GM18870 (cell line): ENCODE measurements at regions not wholly inside any gene's neighbourhood (a gene's known extent, or its start where the extent isn't known, plus 50 kb on each side); places are given as distances from the start of the nearest gene placed in this dataset.

ENCODE experiments used
- ATAC-seq: cut with Tn5 transposase; IDR thresholded peaks from one replicate; pipeline ENCODE4 v1.9.1; 2021; ENCODE audit warnings: moderate library complexity; ENCODE audit not compliant: unreplicated experiment

GRCh38 chr2:220876080-220876824 lies 695.9 kb downstream of the EPHA4 start:
- no peak for ATAC-seq

GRCh38 chr2:220877491-220877890 lies 694.6 kb downstream of the EPHA4 start:
- ATAC-seq = no peak

GRCh38 chr2:220877897-220878296 lies 694.2 kb downstream of the EPHA4 start:
- ATAC-seq = no peak

DNA sequence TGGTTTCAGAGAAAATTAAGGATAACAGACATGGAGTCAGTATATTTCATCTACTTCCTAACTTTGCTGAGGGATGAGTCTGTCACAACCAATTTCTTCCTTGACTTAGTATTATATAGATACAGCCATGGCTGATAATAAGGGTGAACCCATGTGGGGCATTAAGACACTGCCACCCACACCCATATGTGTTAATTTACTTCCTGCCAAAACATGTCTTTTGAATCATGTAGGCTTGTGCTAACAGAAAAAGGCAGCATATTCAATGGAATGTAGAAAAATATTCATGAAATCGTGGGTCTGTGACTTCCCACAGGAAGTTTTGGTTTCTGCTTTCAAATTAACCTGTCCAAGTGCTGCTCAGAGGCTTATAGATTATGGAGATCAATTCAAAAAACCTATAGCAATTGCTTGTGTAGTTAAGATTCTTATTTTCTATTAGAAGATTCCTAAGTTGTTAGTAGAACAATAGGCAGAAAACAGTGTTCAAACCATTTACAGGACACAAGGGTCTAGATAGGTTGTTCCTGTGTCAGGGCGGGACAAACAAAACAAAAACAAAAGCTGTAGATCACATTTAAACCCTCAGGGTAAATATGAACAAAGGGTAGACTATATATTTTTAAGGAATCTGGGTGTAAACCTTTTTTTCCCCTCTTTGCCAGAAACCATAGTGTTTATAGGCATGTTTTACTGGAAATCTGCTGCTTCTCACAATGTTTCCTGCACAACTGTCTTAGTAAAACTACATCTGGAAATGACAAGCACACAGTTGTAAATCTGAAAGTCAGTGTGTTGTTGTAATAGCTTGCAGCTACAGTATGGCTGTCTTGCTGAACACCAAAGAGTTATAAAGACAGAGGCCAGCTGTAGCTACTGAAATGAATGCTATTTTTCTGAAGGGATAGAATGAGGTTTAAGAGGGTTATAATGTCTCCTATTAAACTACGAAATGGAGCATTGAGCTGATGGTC lies 691.2 kb downstream of the EPHA4 start:
- ATAC-seq = no peak

GRCh38 chr2:220882507-220882906 lies 689.6 kb downstream of the EPHA4 start:
- ATAC-seq = no peak

- no peak for ATAC-seq
Measured at GRCh38 chr2:220885593-220885992, 686.5 kb downstream of the EPHA4 start.

DNA sequence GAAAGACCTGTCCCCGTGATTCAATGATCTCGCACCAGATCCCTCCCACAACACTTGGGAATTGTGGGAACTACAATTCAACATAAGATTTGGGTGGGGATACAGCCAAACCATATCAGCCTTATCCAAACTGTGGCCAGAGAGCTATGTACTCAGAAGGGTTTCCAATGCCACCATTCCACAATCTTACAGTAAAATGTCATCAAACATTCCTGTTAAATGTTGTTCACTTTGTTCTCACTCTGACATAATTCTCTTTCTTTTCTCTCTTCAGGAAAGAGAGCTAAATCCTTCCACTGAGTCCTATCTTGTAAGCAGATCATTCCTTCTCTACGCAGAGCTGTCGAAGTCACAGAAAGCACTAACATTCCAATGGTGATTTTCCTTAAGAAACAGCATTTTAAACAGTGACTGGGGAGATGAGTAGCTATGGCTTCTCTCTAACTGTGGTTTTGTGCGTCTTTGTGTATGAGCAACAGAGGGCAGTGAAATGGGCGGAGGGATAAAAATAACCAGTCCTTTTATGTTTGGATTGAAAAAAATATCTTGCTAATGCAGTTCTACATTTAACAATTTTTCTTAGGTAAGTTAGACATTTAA lies 684.7 kb downstream of the EPHA4 start:
- ATAC-seq = no peak

- no peak for ATAC-seq
Measured at GRCh38 chr2:220887876-220888275, 684.2 kb downstream of the EPHA4 start.

GRCh38 chr2:220890931-220891330 lies 681.2 kb downstream of the EPHA4 start:
- ATAC-seq = no peak

DNA sequence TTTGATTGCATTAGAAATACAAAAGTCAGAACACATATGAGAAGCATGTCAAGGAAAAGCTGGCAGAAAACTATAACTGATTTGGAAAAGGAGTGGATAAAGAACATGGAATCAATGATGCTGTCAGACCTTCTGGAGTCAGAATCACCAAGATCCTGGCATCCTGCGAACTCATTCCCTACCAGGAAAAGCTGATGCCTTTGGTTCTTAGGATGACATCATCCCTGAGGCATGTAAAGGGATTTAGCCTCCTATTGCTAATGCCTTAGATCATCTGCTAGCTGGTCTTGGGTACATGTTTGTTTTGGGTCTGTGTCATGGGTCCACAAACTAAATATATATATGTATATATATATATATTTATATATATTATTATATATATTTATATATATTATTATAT lies 680.7 kb downstream of the EPHA4 start:
- no peak for ATAC-seq

DNA sequence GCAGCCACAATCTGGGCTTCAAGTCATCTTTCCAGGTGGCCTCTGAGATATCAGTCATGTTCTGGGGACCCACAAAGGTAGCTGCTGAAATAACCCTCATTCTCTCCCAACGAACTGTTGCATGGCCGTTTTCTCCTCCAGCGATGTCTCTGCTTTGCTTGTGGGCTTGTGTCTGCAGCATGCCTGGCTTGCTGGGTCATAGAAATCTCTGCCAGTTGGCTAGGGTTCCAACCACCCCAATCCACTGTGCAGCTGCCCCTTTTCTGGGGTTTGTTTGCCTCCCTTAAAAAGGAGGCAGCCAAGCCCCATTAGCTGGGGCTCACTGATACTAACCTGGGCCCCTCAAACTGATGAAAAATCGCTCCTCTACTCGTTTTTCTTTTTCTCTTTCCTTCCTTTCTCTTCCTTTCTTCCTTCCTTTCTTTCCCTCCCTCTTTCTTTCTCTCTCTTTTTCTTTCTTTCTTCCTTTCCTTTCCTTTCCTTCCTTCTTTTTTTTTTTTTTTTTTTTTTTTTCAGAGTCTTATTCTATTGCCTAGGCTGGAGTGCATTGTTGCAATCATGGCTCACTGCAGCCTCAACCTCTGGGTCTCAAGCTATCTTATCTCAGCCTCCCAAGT lies 680.0 kb downstream of the EPHA4 start:
- ATAC-seq = no peak

GRCh38 chr2:220893411-220893810 lies 678.7 kb downstream of the EPHA4 start:
- no peak for ATAC-seq

DNA sequence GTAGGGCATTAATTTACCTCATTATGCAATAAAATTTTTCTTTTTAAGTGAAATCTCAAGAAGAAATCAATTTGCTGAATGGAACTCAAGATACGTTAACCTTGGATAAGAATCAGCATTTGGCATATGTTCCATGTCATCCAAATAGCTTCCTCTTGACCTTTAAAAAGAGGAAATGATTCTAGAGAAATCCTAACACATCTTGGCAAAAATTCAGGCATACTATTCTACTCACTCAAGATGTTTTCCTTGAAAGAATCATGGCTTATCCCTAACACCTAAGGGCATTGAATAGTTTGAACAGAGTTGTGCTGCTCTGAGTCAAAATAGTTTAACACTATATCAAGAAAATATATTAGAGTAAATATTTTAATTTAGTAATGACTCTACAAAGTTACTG lies 678.0 kb downstream of the EPHA4 start:
- no peak for ATAC-seq

GRCh38 chr2:220899492-220899891 lies 672.6 kb downstream of the EPHA4 start:
- no peak for ATAC-seq

GRCh38 chr2:220904015-220904414 lies 668.1 kb downstream of the EPHA4 start:
- no peak for ATAC-seq

DNA sequence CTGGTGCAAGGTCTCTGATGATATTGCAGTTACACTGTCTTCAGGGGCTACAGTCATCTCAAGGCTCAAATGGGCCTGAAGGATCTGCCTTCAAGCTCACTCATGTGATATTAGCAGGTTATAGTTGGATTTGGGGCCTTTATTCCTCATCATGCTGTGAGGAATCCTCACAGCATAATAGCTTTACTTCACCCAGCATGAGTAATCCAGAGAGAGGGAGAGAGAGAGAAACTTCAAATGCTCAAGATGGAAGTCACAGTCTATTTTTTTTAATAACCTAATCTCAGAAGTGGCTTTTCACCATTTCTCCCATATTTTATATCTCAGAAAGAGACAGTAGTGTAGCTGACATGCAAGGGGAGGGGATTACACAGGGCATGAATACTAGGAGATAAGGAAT lies 658.7 kb downstream of the EPHA4 start:
- ATAC-seq = no peak

DNA sequence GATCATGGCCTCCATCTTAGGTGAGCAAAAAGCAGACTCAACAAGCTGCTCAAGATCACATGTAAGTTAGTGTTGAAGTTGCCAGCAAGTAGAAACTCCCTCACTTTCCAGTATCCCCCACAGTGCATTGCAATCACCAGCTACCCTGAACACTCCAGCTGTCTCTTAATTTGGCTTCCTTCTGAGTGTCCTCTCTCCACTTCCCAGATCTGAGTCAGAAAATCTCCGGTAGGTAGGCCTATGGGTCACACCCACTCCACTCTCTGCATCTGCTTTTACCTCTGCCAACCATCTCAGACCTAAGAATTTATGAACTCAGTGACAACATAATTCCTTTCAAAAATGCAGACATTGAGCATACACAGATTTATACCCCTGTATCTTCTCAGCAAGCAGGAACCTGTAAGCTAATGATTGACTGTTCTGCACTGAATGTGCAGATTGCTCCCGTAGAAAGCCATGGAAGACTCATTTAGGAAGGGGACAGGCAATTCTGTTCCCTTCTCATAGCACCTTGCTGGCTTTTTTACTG lies 656.9 kb downstream of the EPHA4 start:
- no peak for ATAC-seq

- ATAC-seq = no peak
Measured at GRCh38 chr2:220916931-220917330, 655.2 kb downstream of the EPHA4 start.

DNA sequence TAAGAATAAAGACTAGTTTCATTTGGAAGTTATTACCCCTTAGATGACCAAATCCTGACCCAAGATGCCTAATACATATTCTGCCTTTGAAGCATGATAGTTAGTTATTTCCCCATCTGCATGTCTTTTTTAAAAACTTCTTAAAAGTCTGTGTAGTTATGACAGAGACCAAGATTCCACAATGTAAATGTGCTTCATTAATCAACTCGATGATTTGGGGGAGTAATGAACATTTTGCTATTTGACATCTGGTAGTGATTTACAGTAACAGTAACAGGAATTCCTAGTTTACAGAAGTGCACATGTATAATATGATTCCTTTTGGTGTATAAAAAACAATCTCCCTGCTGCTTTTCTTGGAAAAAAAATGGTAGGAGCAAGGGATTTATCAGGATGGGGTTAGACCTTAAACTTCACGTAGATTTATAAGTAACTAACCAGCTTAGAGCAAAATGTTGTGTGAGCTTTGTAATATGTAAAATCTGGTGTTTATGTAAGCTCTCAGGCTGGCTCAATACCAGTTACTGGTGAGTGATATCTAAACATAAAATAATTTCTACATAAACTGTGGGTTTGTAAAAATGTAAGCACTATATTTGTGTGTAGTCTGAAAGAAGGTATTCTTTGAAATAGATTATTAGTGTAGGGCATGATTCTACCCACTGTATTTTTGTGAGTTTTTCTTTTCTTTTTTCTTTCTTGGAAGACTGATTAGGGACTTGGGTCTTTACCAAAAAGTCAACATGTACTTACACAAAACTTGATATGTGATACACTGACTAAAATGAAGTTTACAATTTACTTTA lies 641.6 kb downstream of the EPHA4 start:
- no peak for ATAC-seq

DNA sequence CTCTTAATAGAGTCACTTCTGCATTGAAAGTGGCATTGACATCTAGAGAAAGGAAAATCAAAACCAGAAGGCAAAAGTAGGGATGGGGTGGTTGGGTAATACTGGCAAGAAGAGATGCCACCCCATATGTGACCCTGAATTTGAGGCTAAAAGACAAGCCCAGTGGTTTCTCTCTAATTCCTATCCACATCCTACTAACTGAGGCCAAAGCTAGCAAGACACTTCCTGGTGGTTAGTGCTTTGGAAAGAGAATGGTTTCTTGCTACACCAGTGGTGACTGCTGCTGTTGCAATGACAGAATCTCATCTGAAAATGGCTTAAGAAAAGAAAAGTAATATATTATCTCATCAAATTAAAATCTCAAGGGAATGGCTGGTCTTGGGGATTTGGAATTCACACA lies 640.6 kb downstream of the EPHA4 start:
- ATAC-seq = no peak
